Panc1 (cell line): ENCODE measurements at regions not wholly inside any gene's neighbourhood (a gene's known extent, or its start where the extent isn't known, plus 50 kb on each side); places are given as distances from the start of the nearest gene placed in this dataset.

Experiments used
- ATAC-seq: fragments of 200-7000 bp; cut with Tn5 transposase; 2 replicates; pipeline ENCODE4 v1.9.1; 2020; ENCODE audit warnings: mild to moderate bottlenecking, moderate library complexity
- BruUV-seq: library from RNA; stranded (reverse); fragments of 400-500 nt; replicated peaks from 2 replicates; lab custom pipeline; 2021; lab: Mats Ljungman, UMichigan
- CTCF ChIA-PET: fragments of 300-600 bp; sonication (Branson Sonifier 250); formaldehyde crosslinking; loops from one replicate; lab custom pipeline; 2022; ENCODE audit warnings: antibody characterized with exemption; lab: Charles Lee
- POLR2A ChIA-PET: fragments of 300-600 bp; sonication (Branson Sonifier 250); formaldehyde crosslinking; loops from one replicate; lab custom pipeline; 2022; ENCODE audit warnings: antibody characterized with exemption; lab: Charles Lee
- DNase-seq: peaks from one replicate; pipeline ENCODE4 v3.0.0-alpha.2; 2010; ENCODE audit warnings: low read depth, low spot score
- H3K27ac ChIP-seq: 2 replicates; pipeline ENCODE4 v1.5.1; 2011; ENCODE audit warnings: mild to moderate bottlenecking, low read length, inconsistent platforms
- H3K27me3 ChIP-seq: fragments of 200-500 bp; sonication (Bioruptor generic); 2 replicates; pipeline ENCODE4 v1.6.0; 2014; ENCODE audit warnings: low read length, inconsistent platforms; ENCODE audit not compliant: control insufficient read depth, insufficient read depth
- H3K36me3 ChIP-seq: fragments of 200-500 bp; sonication (Bioruptor generic); 2 replicates; pipeline ENCODE4 v1.5.1; 2014; ENCODE audit warnings: inconsistent platforms, mild to moderate bottlenecking, low read length, moderate library complexity; ENCODE audit not compliant: control insufficient read depth, insufficient read depth
- H3K4me1 ChIP-seq: 2 replicates; pipeline ENCODE4 v1.5.1; 2011; ENCODE audit warnings: inconsistent platforms, mild to moderate bottlenecking, low read length, moderate library complexity; ENCODE audit not compliant: control insufficient read depth, insufficient read depth
- H3K4me3 ChIP-seq, 2 experiments: 2 replicates each; pipeline ENCODE4 v1.5.1; 2011 to 2012; ENCODE audit warnings: low read depth in 2 of 2, low read length in 2 of 2, mild to moderate bottlenecking in 2 of 2, inconsistent platforms in 1 of 2, moderate library complexity in 1 of 2
- H3K9me3 ChIP-seq: fragments of 200-500 bp; sonication (Bioruptor generic); 2 replicates; pipeline ENCODE4 v1.5.1; 2014; ENCODE audit warnings: low read depth, mild to moderate bottlenecking, inconsistent platforms, low read length, moderate library complexity; ENCODE audit not compliant: control insufficient read depth, insufficient read depth
- CTCF ChIP-seq: fragments of 450-650 bp; IDR thresholded peaks from 2 replicates; pipeline ENCODE4 v1.5.1; 2017; ENCODE audit warnings: mild to moderate bottlenecking
- POLR2AphosphoS5 ChIP-seq: IDR thresholded peaks from 2 replicates; pipeline ENCODE4 v1.6.1; 2012; ENCODE audit warnings: mild to moderate bottlenecking, low read depth, low read length, moderate library complexity
- REST ChIP-seq, 2 experiments: IDR thresholded peaks; 2 replicates each; pipeline ENCODE4 v1.6.1; 2011 to 2012; ENCODE audit warnings: low read depth in 2 of 2, control low read depth in 1 of 2, low read length in 1 of 2, mild to moderate bottlenecking in 1 of 2, moderate library complexity in 1 of 2; ENCODE audit not compliant: insufficient read depth in 1 of 2
- SIN3A ChIP-seq: IDR thresholded peaks from 2 replicates; pipeline ENCODE4 v1.6.1; 2012; ENCODE audit warnings: low read depth, mild to moderate bottlenecking, low read length, moderate library complexity, borderline replicate concordance; ENCODE audit not compliant: insufficient read depth
- TCF7L2 ChIP-seq: IDR thresholded peaks from 2 replicates; pipeline ENCODE4 v1.6.1; 2011; ENCODE audit warnings: mild to moderate bottlenecking, low read depth, low read length, inconsistent platforms
- in situ Hi-C: cut with HindIII; loops from 2 replicates; pipeline ENCODE4 v1.10.0; 2016; ENCODE audit warnings: low sequenced_read_pairs, low pct_unique_long_range_greater_than_20kb
- intact Hi-C: fragments of 100-400 bp; cut with micrococcal nuclease; formaldehyde crosslinking; loops from one replicate; pipeline ENCODE4 v1.10.0; 2022; ENCODE audit not compliant: unreplicated experiment

- in situ Hi-C loops, result no loop called here
- H3K9me3 ChIP-seq, result no peaks in the 10 kb centered on the region
- ATAC-seq (no peak), DNase-seq (no peak)
- POLR2A ChIA-PET, result no interaction called here
- no peak overlapping the region for H3K4me3 ChIP-seq
- BruUV-seq, result no TSS peak
- no peak overlapping the region for H3K27ac ChIP-seq
- CTCF ChIA-PET, result no interaction called here
- TF ChIP-seq REST (IDR thresholded peaks at IDR 0.05; ENCODE audit: insufficient read depth in 1 of 2, low read depth in 2 of 2, low read length in 1 of 2), result no peak
- TF ChIP-seq TCF7L2, result no peak
- no peak for TF ChIP-seq POLR2AphosphoS5
- no peak for TF ChIP-seq CTCF
- no peak for TF ChIP-seq SIN3A
- no peaks in the 10 kb centered on the region for H3K36me3 ChIP-seq
- intact Hi-C loops, result no loop called here
- no peaks in the 10 kb centered on the region for H3K27me3 ChIP-seq
- no peaks in the 10 kb centered on the region for H3K4me1 ChIP-seq
These were observed 155.8 kb upstream of the CT83 start for GRCh38 chrX:116618546-116618945.

- H3K27ac ChIP-seq, result no peak overlapping the region
- DNase-seq, result no peak
- intact Hi-C loops (no loop called here), in situ Hi-C loops (no loop called here)
- no peaks in the 10 kb centered on the region for H3K27me3 ChIP-seq
- no peak for TF ChIP-seq TCF7L2
- no peak for TF ChIP-seq CTCF
- TF ChIP-seq POLR2AphosphoS5, result no peak
- no peak for TF ChIP-seq REST (IDR thresholded peaks at IDR 0.05; ENCODE audit: insufficient read depth in 1 of 2, low read depth in 2 of 2, low read length in 1 of 2)
- TF ChIP-seq SIN3A, result no peak
- no peak overlapping the region for H3K4me3 ChIP-seq
- no peaks in the 10 kb centered on the region for H3K9me3 ChIP-seq
- no peak for ATAC-seq
- CTCF ChIA-PET, result no interaction called here
- H3K36me3 ChIP-seq, result no peaks in the 10 kb centered on the region
- H3K4me1 ChIP-seq, result no peaks in the 10 kb centered on the region
- POLR2A ChIA-PET, result no interaction called here
- no TSS peak for BruUV-seq
These were observed 145.0 kb upstream of the CT83 start for GRCh38 chrX:116607776-116608175.
